IPS-15b (cell line): ENCODE measurements at regions not wholly inside any gene's neighbourhood (a gene's known extent, or its start where the extent isn't known, plus 50 kb on each side); places are given as distances from the start of the nearest gene placed in this dataset.

ENCODE experiments used
- H3K27me3 ChIP-seq: one replicate; pipeline ENCODE4 v1.6.1; 2013; ENCODE audit warnings: low read length; ENCODE audit not compliant: control insufficient read depth, insufficient read depth
- H3K36me3 ChIP-seq: one replicate; pipeline ENCODE4 v1.6.1; 2013; ENCODE audit warnings: low read length; ENCODE audit not compliant: control insufficient read depth, insufficient read depth
- H3K4me1 ChIP-seq: one replicate; pipeline ENCODE4 v1.6.1; 2013; ENCODE audit warnings: mild to moderate bottlenecking, low read length; ENCODE audit not compliant: control insufficient read depth, insufficient read depth
- H3K4me3 ChIP-seq: one replicate; pipeline ENCODE4 v1.5.1; 2013; ENCODE audit warnings: low read depth, low read length
- H3K9ac ChIP-seq: one replicate; pipeline ENCODE4 v1.6.1; 2013; ENCODE audit warnings: low read depth, mild to moderate bottlenecking, low read length
- H3K9me3 ChIP-seq: one replicate; pipeline ENCODE4 v1.6.1; 2013; ENCODE audit warnings: mild to moderate bottlenecking, low read length; ENCODE audit not compliant: control insufficient read depth, insufficient read depth

- H3K27me3 ChIP-seq: no peaks in the 10 kb centered on the region
- no peak overlapping the region for H3K4me3 ChIP-seq
- H3K36me3 ChIP-seq: no peaks in the 10 kb centered on the region
- H3K9ac ChIP-seq: no peak overlapping the region
- no peaks in the 10 kb centered on the region for H3K4me1 ChIP-seq
- H3K9me3 ChIP-seq: no peaks in the 10 kb centered on the region
Observed at GRCh38 chr4:111770514-111770913, 374.7 kb upstream of the FAM241A start.

- no peaks in the 10 kb centered on the region for H3K36me3 ChIP-seq
- no peaks in the 10 kb centered on the region for H3K9me3 ChIP-seq
- H3K27me3 ChIP-seq: no peaks in the 10 kb centered on the region
- H3K4me1 ChIP-seq: no peaks in the 10 kb centered on the region
- H3K4me3 ChIP-seq: no peak overlapping the region
- H3K9ac ChIP-seq: no peak overlapping the region
Observed at GRCh38 chr4:111773858-111774257, 371.4 kb upstream of the FAM241A start.

GRCh38 chr4:111775556-111776297 lies 369.5 kb upstream of the FAM241A start:
- Histone ChIP-seq H3K9ac (no peak overlapping the region), H3K4me3 (no peak overlapping the region), H3K9me3 (no peaks in the 10 kb centered on the region), H3K4me1 (no peaks in the 10 kb centered on the region), H3K36me3 (no peaks in the 10 kb centered on the region), H3K27me3 (no peaks in the 10 kb centered on the region)

- no peaks in the 10 kb centered on the region for H3K36me3 ChIP-seq
- no peaks in the 10 kb centered on the region for H3K4me1 ChIP-seq
- H3K27me3 ChIP-seq: no peaks in the 10 kb centered on the region
- H3K9me3 ChIP-seq: no peaks in the 10 kb centered on the region
- no peak overlapping the region for H3K4me3 ChIP-seq
- H3K9ac ChIP-seq: no peak overlapping the region
Observed at GRCh38 chr4:111776561-111776960, 368.7 kb upstream of the FAM241A start.

- Histone ChIP-seq H3K36me3 (no peaks in the 10 kb centered on the region), H3K9me3 (no peaks in the 10 kb centered on the region), H3K4me1 (no peaks in the 10 kb centered on the region), H3K27me3 (no peaks in the 10 kb centered on the region), H3K4me3 (no peak overlapping the region), H3K9ac (no peak overlapping the region)
Observed at GRCh38 chr4:111778543-111778942, 366.7 kb upstream of the FAM241A start.

GRCh38 chr4:111780965-111781364 lies 364.3 kb upstream of the FAM241A start:
- H3K4me1 ChIP-seq: no peaks in the 10 kb centered on the region
- H3K4me3 ChIP-seq: no peak overlapping the region
- no peaks in the 10 kb centered on the region for H3K9me3 ChIP-seq
- H3K27me3 ChIP-seq: no peaks in the 10 kb centered on the region
- H3K36me3 ChIP-seq: no peaks in the 10 kb centered on the region
- H3K9ac ChIP-seq: no peak overlapping the region

GRCh38 chr4:111781611-111782010 lies 363.6 kb upstream of the FAM241A start:
- H3K4me3 ChIP-seq: no peak overlapping the region
- H3K9me3 ChIP-seq: no peaks in the 10 kb centered on the region
- no peaks in the 10 kb centered on the region for H3K36me3 ChIP-seq
- no peaks in the 10 kb centered on the region for H3K4me1 ChIP-seq
- H3K9ac ChIP-seq: no peak overlapping the region
- no peaks in the 10 kb centered on the region for H3K27me3 ChIP-seq

- Histone ChIP-seq H3K4me3 (peak overlapping the region; percentile 58), H3K9ac (no peak overlapping the region), H3K36me3 (no peaks in the 10 kb centered on the region)
Observed at GRCh38 chr4:111788099-111788498, 357.2 kb upstream of the FAM241A start.

GRCh38 chr4:111789901-111790640 lies 355.2 kb upstream of the FAM241A start:
- Histone ChIP-seq H3K9me3 (no peaks in the 10 kb centered on the region), H3K36me3 (no peaks in the 10 kb centered on the region), H3K4me3 (no peak overlapping the region), H3K27me3 (peaks cover 17% of the 10 kb centered on the region), H3K4me1 (peaks cover 20% of the 10 kb centered on the region), H3K9ac (no peak overlapping the region)

More at GRCh38 chr4:111788099-111788498, 357.2 kb upstream of the FAM241A start:
- H3K9me3 ChIP-seq: no peaks in the 10 kb centered on the region
- peaks cover 10% of the 10 kb centered on the region for H3K4me1 ChIP-seq
- peaks cover 17% of the 10 kb centered on the region for H3K27me3 ChIP-seq

GRCh38 chr4:111792632-111793031 lies 352.6 kb upstream of the FAM241A start:
- Histone ChIP-seq H3K9me3 (no peaks in the 10 kb centered on the region), H3K9ac (no peak overlapping the region), H3K4me1 (peaks cover 20% of the 10 kb centered on the region), H3K27me3 (peaks cover 13% of the 10 kb centered on the region), H3K4me3 (no peak overlapping the region), H3K36me3 (no peaks in the 10 kb centered on the region)

GRCh38 chr4:111793433-111794091 lies 351.7 kb upstream of the FAM241A start:
- H3K4me3 ChIP-seq: no peak overlapping the region
- H3K27me3 ChIP-seq: peaks cover 8% of the 10 kb centered on the region
- no peak overlapping the region for H3K9ac ChIP-seq
- H3K36me3 ChIP-seq: no peaks in the 10 kb centered on the region
- H3K9me3 ChIP-seq: no peaks in the 10 kb centered on the region
- H3K4me1 ChIP-seq: peaks cover 17% of the 10 kb centered on the region
